HCEC 1CT (cell line): ENCODE measurements at regions not wholly inside any gene's neighbourhood (a gene's known extent, or its start where the extent isn't known, plus 50 kb on each side); places are given as distances from the start of the nearest gene placed in this dataset.

Experiments
- DNase-seq: peaks from one replicate; pipeline ENCODE4 v3.0.0-alpha.2; 2017

- DNase-seq = no peak
These were observed 54.3 kb downstream of the TMEM215 start for GRCh38 chr9:32837551-32838058.

DNA sequence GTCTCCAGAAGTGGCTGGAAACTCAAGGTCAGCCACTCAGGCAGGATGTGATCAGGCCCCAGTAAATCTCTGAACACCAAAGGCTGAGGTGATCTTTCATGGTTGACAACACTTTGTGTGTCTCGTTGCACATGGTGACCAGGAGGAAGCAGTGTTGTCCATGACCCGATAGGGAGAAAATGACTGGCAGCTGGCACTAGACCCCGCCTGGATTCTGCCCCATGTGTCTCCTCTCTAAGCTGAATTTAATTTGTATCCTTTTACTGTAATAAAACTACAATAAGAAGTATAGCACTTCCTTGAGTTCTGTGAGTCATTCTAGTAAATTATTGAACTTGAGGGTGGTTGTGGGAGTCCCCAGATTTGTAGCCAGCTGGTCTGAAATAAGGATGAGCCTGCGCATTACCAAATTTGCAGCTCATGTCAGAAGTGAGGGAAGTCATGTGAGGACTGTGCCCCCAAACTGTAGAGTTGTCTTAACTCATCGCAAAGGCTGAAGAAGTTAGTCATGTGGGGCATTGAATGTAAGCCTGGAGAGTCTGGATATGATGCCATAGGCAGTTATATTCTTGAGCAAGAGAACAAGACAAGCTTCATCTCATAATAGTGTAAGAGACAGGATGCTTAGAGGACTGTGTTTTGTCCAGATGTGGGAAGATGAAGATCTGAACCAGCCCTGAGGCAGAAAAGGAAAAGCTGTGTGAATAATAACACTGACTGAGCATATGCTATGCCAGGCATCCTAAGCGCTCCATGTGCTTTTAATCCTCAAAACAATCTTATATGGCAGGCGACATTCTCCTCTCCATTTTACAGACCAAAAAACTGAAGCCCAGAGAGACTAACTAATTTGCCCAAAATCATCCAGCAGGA, 55.9 kb downstream of the TMEM215 start:
- DNase-seq = no peak

- no peak for DNase-seq
These were observed 58.0 kb downstream of the TMEM215 start for GRCh38 chr9:32841314-32841713.

DNA sequence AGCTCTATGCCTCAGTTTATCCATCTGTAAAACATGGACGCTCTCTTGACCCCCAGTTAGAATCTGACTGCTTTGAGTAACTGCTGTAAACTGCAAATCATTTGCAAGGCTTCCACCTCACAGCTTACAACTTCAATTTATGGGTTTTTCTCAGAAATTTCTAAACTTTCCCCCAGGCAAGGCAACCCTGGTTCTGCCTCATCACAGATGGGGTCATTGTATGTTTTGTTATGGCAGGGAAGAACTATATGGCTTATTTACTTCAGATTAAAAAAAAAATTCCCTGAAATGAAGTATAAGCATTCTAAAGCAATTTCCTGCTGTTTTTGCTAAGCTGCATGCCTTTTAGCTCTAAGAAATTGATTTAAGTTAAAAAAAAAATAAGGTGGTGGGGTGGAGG, 60.0 kb downstream of the TMEM215 start:
- no peak for DNase-seq

GRCh38 chr9:32844259-32844658, 60.9 kb downstream of the TMEM215 start:
- no peak for DNase-seq

- DNase-seq = no peak
These were observed 70.9 kb downstream of the TMEM215 start for GRCh38 chr9:32854271-32854670.

DNA sequence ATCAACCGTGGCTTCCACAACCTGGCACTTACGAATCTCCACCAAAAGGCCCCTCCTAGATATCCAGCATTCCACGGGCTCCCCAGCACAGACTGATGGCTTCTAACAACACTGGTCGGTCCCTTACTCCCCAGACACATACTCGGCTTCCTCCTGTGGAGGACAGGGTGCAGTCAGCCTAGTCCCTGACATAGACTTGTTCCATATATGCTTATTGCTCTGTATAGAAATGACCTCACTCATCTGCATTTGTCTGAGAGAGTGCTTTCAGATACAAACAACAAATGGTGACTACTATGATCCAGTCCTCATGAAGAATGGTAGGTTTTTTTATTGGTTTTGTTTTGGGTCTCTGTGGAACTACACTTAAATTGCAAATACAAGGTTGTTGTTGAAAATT, 72.4 kb downstream of the TMEM215 start:
- DNase-seq = no peak

DNA sequence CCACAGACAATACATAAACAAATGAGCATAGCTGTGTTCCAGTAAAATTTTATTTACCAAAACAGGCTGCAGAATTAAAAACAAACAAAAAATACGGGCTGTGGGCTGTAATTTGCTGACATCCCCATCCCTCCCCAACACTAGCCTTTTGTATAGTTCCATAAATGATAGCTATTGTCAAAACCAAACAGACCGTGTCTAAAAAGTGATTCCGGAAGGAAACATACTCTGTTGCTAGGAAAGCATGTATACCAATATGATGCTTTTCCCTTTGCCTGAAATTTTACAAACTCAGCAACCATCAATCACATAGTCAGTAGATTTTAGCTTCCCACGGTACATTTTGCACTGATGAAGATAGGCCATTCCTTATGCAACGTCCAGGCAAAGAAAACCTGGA, 80.0 kb downstream of the TMEM215 start:
- DNase-seq = no peak

GRCh38 chr9:32864971-32865370, 81.6 kb downstream of the TMEM215 start:
- no peak for DNase-seq

- no peak for DNase-seq
These were observed 82.9 kb downstream of the TMEM215 start for GRCh38 chr9:32866273-32866672.

DNA sequence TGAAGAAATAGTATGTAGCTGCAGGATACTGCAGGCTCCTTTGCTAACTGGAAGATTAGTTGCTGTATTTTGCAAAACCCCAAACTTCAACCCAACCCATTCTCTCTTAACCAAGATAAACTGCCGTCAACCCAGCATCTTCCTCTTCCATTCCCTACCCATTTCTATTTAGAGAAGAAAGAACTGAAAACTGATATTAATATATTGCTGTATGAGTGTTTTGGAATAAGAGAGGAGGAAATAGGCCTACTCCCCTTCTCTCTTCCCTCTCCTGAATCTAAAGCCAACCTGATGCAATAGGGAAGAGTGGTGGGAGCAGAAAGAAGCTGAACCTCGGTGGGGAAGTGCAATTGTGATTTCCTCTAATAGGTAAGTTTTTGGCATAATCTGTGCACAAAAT, 83.7 kb downstream of the TMEM215 start:
- no peak for DNase-seq

DNA sequence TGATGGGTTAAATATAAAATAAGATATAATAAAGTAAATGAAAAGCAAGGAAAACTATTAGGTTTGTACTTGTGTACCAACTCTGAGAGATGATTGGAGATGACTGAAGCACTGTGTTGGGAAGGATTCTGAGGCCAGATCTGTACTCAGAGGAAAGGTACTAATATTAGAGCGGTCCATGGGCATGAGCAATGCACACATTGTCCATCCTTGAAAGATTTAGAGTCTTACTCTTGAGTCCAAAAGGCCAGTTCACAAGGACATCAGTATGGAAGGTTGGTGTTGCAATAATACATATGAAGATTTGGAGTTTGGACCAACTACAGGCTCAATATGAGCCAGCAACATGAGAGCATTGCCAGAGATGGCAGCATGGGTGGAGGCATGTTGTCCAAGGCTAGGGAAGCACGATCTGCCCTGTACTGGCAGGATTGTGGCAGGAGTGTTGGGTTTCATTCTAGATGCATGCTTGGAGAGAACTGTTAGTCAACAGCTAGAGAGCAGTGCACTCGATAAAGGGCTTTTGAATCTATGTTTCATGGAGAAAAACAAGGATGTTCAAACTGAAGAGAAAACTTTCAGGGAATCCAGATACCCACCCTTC, 84.4 kb downstream of the TMEM215 start:
- DNase-seq = no peak

DNA sequence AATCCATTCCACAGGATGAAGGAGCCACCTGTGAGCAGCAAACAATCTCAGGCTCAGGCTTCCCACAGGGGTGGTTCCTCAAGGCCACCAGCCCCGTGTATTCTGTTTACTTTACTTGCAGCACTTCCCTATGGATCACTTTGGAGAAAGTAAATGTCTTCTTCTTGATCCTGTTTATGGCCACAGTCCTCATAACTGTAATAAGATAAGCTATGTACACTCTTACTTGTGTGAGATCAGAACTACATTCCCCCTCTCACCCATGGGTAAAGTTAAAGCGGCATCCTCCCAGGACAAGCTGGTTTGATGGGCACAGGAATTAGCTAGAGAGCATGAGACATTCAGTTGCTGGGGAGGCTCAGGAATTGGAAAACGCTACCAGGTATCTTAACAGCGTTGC, 86.1 kb downstream of the TMEM215 start:
- DNase-seq = no peak

DNA sequence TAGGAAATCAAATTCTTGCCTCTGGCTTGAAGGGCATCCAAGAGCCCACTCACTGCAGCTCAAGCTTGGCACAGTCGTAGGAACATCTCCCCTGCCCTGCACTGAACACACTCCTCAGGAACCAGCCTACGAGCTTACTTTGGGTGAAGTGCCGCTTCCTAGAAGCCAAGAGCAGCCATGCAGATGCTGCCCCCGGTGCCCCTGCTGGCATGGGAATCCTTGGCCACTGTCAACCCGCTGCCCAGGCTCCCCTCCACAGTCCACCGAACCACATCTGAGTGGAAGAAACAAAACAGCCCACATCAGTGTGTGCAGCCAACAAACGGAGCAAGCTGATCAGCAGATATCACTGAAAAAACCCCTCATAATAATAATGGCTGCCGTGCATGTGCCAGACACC, 89.8 kb downstream of the TMEM215 start:
- no peak for DNase-seq

DNA sequence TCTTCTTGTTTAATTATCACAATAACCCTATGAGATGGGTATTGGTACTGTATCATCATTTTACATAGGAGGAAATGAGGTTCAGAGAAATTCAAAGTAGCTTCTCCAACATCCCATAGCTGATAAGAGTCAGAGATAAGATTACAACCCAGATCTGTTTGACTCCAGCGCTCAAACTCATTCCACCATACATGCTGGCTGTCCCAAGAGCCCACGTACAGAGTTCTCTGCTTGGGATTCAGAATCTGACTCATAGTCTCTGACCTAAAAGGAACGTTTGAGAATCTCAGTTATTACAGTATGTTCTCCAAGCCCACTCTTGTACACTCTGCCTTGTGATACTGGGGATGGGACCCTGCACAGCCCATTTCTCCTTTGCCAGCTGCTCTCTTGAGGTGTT, 90.2 kb downstream of the TMEM215 start:
- DNase-seq = no peak

- no peak for DNase-seq
These were observed 91.9 kb downstream of the TMEM215 start for GRCh38 chr9:32875242-32875641.

DNA sequence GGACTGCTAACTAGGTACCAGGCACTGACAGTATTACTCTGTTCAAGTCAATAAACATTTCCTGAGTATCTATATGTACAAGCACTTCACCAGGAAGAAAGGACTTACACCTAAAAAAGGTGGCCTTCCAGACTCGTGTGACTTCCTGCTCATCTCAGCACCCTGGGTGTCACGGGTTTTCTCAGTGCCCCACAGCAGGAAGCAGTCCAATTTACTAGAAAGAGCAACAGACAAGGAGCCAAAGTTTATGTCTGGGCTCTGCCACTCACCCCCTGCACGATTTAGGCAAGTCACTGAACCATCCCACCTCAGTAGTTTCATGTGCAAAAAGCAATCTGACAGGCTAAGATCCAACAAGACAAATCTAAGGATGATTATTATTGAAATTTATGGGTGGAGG, 92.4 kb downstream of the TMEM215 start:
- no peak for DNase-seq

DNA sequence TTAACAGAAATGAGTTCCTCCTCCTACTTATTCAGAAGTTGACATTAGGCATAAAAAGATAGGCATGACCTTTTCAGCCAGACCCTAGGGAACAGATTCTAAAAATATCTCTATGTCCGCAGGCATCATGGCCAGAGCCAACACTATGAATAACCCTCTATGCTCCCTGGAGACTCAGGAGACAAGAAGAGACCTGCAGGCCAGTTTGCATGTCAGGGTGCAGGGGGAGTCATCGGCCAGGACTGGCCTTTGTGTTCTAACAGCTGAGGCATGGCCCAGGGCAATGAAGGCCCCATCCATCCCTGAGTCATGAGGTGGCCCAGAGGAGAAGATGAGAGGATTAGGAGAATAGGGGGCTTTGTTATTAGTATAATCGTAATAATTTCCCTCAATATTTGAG, 93.8 kb downstream of the TMEM215 start:
- no peak for DNase-seq

DNA sequence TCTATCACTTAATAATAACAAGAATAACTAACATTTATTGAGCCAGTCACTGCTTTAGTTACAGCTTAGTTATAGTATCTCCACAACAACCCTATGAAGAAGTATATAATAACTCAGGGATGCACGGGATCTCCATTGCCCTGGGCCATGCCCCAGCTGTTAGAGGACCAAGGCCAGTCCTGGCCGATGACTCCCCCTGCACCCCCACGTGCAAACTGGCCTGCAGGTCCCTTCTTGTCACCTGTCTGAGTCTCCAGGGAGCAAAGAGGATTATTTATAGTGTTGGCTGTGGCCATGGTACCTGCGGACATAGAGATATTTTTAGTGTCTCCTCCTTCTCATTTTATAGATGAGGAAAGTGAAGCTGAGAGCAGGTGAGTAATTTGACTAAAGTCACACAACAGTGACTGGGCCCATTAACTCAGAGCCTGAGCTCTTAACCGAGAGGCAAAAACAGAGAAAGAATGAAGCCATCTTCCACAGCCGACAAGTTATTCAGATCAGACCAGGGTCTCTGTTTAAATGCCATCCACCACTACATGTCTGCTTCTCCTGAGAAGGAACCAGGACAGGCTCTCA, 94.4 kb downstream of the TMEM215 start:
- no peak for DNase-seq

DNA sequence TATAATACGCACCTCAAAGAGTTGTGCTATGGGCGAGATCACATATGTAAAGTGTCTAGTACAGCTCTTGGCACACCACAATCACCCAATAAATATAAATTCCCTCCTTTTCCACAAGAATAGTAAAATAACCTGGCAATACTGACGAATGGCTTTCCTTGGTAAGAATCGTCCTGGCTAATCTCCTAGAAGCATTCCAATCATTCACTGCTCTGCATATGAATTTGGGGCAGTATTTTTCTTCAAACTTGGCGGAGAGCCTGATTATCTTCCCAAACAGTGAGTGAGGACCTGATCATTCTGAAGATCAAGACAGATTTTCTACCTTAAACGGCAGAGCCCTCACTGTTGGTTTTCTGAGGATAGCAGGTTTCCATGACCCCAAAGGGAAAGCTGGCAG, 96.0 kb downstream of the TMEM215 start:
- no peak for DNase-seq

DNA sequence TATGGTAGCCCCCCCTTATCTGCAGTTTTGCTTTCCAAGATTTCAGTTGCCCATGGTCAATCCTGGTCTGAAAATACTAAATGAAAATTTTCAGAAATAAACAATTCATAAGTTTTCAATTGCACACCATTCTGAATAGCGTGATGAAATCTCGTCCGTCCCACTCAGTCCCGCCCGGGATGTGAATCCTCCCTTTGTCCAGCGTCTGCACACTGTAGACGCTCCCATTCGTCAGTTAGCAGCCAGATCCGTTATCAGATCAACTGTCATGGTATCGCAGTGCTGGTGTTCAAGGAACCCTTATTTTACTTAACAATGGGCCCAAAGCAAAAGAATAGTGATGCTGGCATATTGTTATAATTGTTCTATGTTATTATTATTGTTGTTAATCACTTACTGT, 98.6 kb downstream of the TMEM215 start:
- DNase-seq = no peak

DNA sequence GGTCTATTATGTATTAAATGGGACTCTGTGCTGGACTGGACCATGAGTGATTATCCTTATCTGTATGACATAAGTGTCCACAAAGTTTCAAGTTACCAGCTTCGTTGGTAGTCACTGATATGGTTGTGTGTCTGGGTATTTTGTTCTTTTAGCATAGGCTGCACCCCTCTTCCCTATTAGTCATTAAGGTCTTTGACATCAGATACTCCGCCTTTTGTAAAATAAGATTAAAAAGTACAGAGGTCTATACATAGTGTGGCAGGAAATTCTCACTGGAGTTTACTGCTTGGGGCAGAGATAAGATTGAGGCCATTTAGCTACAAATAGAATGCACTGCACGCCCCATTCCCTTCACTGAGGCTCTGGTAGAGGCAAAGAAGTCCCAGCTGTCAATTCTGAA, 99.4 kb downstream of the TMEM215 start:
- no peak for DNase-seq

DNA sequence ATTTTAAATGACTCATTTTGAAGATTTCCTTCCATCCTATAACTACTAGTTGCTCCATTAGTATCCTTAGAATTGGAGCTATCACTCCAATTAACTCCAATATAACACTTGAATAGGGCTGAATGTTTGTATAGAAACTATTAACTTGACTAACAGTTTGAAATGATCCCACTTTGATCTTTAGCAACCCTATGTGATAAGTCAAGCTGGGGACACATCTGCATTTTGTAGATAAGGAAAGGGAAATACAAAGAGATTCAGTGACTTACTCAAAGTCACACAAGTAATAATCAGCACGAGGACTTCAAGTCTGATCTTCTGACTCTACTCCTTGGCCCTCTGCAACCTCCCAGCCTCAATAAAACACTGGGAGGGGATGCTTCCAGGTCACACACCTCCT, 101.1 kb downstream of the TMEM215 start:
- no peak for DNase-seq

GRCh38 chr9:32886021-32886420, 102.7 kb downstream of the TMEM215 start:
- DNase-seq = no peak
